ENCODE measurements at regions not wholly inside any gene's neighbourhood (a gene's known extent, or its start where the extent isn't known, plus 50 kb on each side); places are given as distances from the start of the nearest gene placed in this dataset.

GRCh38 chr18:68475883-68476282 lies 239.0 kb downstream of the TMX3 start:
- TF ChIP-seq CTCF (conservative IDR thresholded peaks at IDR 0.05) (no peak), EZH2 (IDR thresholded peaks at IDR 0.05; ENCODE audit: low read depth) (no peak)
